ENCODE measurements at regions not wholly inside any gene's neighbourhood (a gene's known extent, or its start where the extent isn't known, plus 50 kb on each side); places are given as distances from the start of the nearest gene placed in this dataset.

- Histone ChIP-seq H3K27ac (no peak overlapping the region), H3K4me3 (no peak overlapping the region)
- DNase-seq (ENCODE audit: low spot score), result no peak
- TF ChIP-seq, protein P1, sequence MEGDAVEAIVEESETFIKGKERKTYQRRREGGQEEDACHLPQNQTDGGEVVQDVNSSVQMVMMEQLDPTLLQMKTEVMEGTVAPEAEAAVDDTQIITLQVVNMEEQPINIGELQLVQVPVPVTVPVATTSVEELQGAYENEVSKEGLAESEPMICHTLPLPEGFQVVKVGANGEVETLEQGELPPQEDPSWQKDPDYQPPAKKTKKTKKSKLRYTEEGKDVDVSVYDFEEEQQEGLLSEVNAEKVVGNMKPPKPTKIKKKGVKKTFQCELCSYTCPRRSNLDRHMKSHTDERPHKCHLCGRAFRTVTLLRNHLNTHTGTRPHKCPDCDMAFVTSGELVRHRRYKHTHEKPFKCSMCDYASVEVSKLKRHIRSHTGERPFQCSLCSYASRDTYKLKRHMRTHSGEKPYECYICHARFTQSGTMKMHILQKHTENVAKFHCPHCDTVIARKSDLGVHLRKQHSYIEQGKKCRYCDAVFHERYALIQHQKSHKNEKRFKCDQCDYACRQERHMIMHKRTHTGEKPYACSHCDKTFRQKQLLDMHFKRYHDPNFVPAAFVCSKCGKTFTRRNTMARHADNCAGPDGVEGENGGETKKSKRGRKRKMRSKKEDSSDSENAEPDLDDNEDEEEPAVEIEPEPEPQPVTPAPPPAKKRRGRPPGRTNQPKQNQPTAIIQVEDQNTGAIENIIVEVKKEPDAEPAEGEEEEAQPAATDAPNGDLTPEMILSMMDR (IDR thresholded peaks at IDR 0.05), result no peak
Measured at GRCh38 chr2:107407017-107407416, 419.7 kb upstream of the RGPD4 start.

GRCh38 chr2:107407974-107408373 lies 418.7 kb upstream of the RGPD4 start:
- Histone ChIP-seq H3K4me3 (no peak overlapping the region), H3K27ac (no peak overlapping the region)
- DNase-seq (ENCODE audit: low spot score), result no peak
- TF ChIP-seq, protein P1 (IDR thresholded peaks at IDR 0.05), result no peak

GRCh38 chr2:107411267-107411666 lies 415.4 kb upstream of the RGPD4 start:
- TF ChIP-seq, protein P1 (IDR thresholded peaks at IDR 0.05), result no peak
- no peak for DNase-seq (ENCODE audit: low spot score)
- peak overlapping the region in 1 of 2 donors; percentile 68 for H3K27ac ChIP-seq
- no peak overlapping the region for H3K4me3 ChIP-seq

GRCh38 chr2:107412209-107412904 lies 414.3 kb upstream of the RGPD4 start:
- Histone ChIP-seq H3K27ac (peak overlapping the region; percentile 54 to 79), H3K4me3 (no peak overlapping the region)
- TF ChIP-seq, protein P1 (IDR thresholded peaks at IDR 0.05), result no peak

GRCh38 chr2:107412981-107413380 lies 413.7 kb upstream of the RGPD4 start:
- Histone ChIP-seq H3K4me3 (no peak overlapping the region), H3K27ac (peak overlapping the region; percentile 54 to 79)
- no peak for DNase-seq (ENCODE audit: low spot score)
- TF ChIP-seq, protein P1 (IDR thresholded peaks at IDR 0.05), result no peak

More at GRCh38 chr2:107412209-107412904, 414.3 kb upstream of the RGPD4 start:
- no peak for DNase-seq (ENCODE audit: low spot score)

DNA sequence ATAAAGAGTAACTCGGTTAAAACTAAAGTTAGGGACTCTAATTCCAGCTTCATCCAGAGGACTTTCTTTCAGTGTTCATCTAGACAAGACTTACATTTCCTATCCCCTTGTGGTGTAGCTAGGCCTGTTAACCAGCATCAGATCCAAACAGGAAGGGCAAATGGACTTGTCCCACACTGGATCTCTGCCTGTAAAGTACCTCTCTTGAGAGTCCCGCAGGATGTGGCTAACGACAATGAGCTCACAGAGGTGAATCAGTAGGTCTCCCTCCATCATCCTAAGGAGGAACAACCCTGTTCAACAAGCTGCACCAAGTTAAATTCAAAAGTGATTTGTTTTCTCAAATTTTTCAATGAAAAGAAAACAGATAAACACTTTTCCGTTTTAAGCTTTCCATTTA lies 412.3 kb upstream of the RGPD4 start:
- TF ChIP-seq, protein P1 (IDR thresholded peaks at IDR 0.05), result no peak
- no peak overlapping the region for H3K27ac ChIP-seq
- no peak for DNase-seq (ENCODE audit: low spot score)
- H3K4me3 ChIP-seq, result no peak overlapping the region

- H3K27ac ChIP-seq, result no peak overlapping the region
- TF ChIP-seq, protein P1 (IDR thresholded peaks at IDR 0.05), result no peak
- no peak for DNase-seq (ENCODE audit: low spot score)
- H3K4me3 ChIP-seq, result no peak overlapping the region
Measured at GRCh38 chr2:107418708-107419107, 408.0 kb upstream of the RGPD4 start.
